Activated CD4-positive, alpha-beta T cell treated with anti-CD3 and anti-CD28 coated beads, Interleukin-2, amount 10 ng/mL, durations not matched to agents 24 days and 14 days (primary cell): ENCODE measurements at regions not wholly inside any gene's neighbourhood (a gene's known extent, or its start where the extent isn't known, plus 50 kb on each side); places are given as distances from the start of the nearest gene placed in this dataset.

ENCODE experiments used
- DNase-seq: peaks from one replicate; pipeline ENCODE4 v3.0.0; 2022
- H3K27ac Mint-ChIP-seq: one replicate; pipeline ENCODE4 v1.8.0; 2022; ENCODE audit warnings: mild to moderate bottlenecking, mixed read lengths
- H3K27me3 Mint-ChIP-seq: one replicate; pipeline ENCODE4 v1.8.0; 2022; ENCODE audit warnings: mixed read lengths
- H3K36me3 Mint-ChIP-seq: one replicate; pipeline ENCODE4 v1.8.0; 2022; ENCODE audit warnings: low read depth, mild to moderate bottlenecking, mixed read lengths
- H3K4me1 Mint-ChIP-seq: one replicate; pipeline ENCODE4 v1.8.0; 2021; ENCODE audit warnings: mixed read lengths
- H3K4me3 Mint-ChIP-seq: one replicate; pipeline ENCODE4 v1.8.0; 2022; ENCODE audit warnings: mild to moderate bottlenecking, moderate library complexity, mixed read lengths
- H3K9me3 Mint-ChIP-seq: one replicate; pipeline ENCODE4 v1.8.0; 2021; ENCODE audit warnings: mixed read lengths
- intact Hi-C: fragments of 100-400 bp; cut with micrococcal nuclease; formaldehyde crosslinking; loops from one replicate; pipeline ENCODE4 v1.15.1; 2023

GRCh38 chr12:53849113-53849512 lies 89.5 kb upstream of the HOXC13 start:
- Mint-ChIP-seq H3K27me3 (peaks cover 38% of the 10 kb centered on the region), H3K27ac (no peak overlapping the region)

DNA sequence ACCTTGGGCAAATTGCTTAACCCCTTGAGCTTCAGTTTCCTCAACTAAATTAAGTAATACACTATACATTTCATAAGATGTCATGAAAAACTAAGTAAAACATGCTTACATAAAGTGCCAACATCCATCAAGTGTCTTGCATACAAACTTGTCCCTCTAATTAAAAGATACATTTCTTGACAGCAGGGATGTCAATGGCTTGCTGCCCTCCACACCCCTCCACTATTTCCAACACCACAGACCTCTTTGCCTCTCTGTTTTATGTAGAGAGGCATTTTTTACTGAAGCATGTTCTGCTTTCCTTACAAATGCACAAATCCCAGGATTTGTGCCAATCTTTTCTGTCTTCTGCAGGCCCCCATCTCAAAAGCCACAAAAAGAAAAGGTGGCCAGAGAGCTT lies 89.0 kb upstream of the HOXC13 start:
- peaks cover 36% of the 10 kb centered on the region for H3K27me3 Mint-ChIP-seq

More at GRCh38 chr12:53849113-53849512, 89.5 kb upstream of the HOXC13 start:
- Mint-ChIP-seq H3K36me3 (no peaks in the 10 kb centered on the region), H3K4me1 (no peaks in the 10 kb centered on the region), H3K4me3 (no peak overlapping the region), H3K9me3 (no peaks in the 10 kb centered on the region)
- intact Hi-C loops = no loop called here
- DNase-seq = no peak

DNA sequence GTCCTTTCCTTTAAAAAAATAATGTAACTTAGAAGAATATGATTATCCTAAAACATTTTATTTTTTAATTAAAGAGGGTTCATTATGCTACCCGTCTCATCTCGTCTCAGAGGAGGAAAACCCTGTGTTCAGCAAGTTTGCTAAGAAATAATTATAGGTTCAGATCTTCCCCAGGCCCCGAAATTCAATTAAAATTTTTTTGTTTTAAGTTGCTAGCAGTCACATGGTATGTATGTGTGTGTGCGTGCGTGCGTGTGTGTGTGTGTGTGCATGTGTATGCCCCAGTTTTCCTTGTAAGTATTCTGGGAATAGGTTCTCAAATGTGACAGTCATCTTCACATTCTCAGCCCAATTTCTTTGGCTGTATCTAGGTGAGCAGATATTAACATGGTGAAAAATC lies 86.6 kb upstream of the HOXC13 start:
- no peak overlapping the region for H3K4me3 Mint-ChIP-seq
- DNase-seq = no peak
- H3K27ac Mint-ChIP-seq = no peak overlapping the region
- no peaks in the 10 kb centered on the region for H3K36me3 Mint-ChIP-seq
- intact Hi-C loops = no loop called here
- peaks cover 27% of the 10 kb centered on the region for H3K27me3 Mint-ChIP-seq
- no peaks in the 10 kb centered on the region for H3K4me1 Mint-ChIP-seq
- H3K9me3 Mint-ChIP-seq = no peaks in the 10 kb centered on the region

More for the DNA sequence above, 89.0 kb upstream of the HOXC13 start:
- Mint-ChIP-seq H3K36me3 (no peaks in the 10 kb centered on the region), H3K9me3 (no peaks in the 10 kb centered on the region), H3K4me1 (no peaks in the 10 kb centered on the region), H3K27ac (no peak overlapping the region), H3K4me3 (no peak overlapping the region)
- no peak for DNase-seq
- intact Hi-C loops = no loop called here

DNA sequence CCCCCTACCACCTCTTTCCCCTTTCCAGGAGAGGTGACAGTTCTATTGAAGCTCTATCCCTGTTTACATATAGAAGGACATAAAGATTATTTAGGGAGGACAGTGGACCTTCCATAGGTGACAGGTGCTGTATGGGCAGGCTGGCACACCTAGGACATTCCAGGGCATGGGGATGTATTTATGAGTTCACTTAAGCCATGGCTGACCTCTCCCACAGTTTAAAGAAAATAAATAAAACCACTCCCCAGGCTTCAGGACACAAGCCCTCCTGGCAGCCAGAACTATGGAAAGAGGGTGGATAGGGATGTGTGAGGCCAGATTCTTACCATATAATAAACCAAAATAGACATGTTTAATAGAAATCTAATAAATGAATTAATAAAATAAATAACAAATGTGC lies 85.6 kb upstream of the HOXC13 start:
- intact Hi-C loops = no loop called here
- no peak overlapping the region for H3K4me3 Mint-ChIP-seq
- no peak overlapping the region for H3K27ac Mint-ChIP-seq

GRCh38 chr12:53854701-53855316 lies 83.8 kb upstream of the HOXC13 start:
- Mint-ChIP-seq H3K27me3 (peaks cover 14% of the 10 kb centered on the region), H3K36me3 (no peaks in the 10 kb centered on the region), H3K27ac (no peak overlapping the region), H3K9me3 (no peaks in the 10 kb centered on the region), H3K4me3 (no peak overlapping the region), H3K4me1 (no peaks in the 10 kb centered on the region)
- intact Hi-C loops = no loop called here
- no peak for DNase-seq

More for the DNA sequence above, 85.6 kb upstream of the HOXC13 start:
- no peak for DNase-seq
- Mint-ChIP-seq H3K9me3 (no peaks in the 10 kb centered on the region), H3K36me3 (no peaks in the 10 kb centered on the region), H3K4me1 (no peaks in the 10 kb centered on the region), H3K27me3 (peaks cover 22% of the 10 kb centered on the region)

- intact Hi-C loops = no loop called here
- no peak overlapping the region for H3K27ac Mint-ChIP-seq
- H3K9me3 Mint-ChIP-seq = no peaks in the 10 kb centered on the region
- DNase-seq = no peak
- no peaks in the 10 kb centered on the region for H3K36me3 Mint-ChIP-seq
- H3K4me3 Mint-ChIP-seq = no peak overlapping the region
- peaks cover 10% of the 10 kb centered on the region for H3K27me3 Mint-ChIP-seq
- no peaks in the 10 kb centered on the region for H3K4me1 Mint-ChIP-seq
Measured at GRCh38 chr12:53856132-53856531, 82.5 kb upstream of the HOXC13 start.

- Mint-ChIP-seq H3K36me3 (no peaks in the 10 kb centered on the region), H3K27ac (no peak overlapping the region), H3K9me3 (no peaks in the 10 kb centered on the region), H3K4me1 (no peaks in the 10 kb centered on the region), H3K4me3 (no peak overlapping the region), H3K27me3 (peaks cover 6% of the 10 kb centered on the region)
- DNase-seq = no peak
- intact Hi-C loops = no loop called here
Measured at GRCh38 chr12:53857666-53858065, 81.0 kb upstream of the HOXC13 start.

DNA sequence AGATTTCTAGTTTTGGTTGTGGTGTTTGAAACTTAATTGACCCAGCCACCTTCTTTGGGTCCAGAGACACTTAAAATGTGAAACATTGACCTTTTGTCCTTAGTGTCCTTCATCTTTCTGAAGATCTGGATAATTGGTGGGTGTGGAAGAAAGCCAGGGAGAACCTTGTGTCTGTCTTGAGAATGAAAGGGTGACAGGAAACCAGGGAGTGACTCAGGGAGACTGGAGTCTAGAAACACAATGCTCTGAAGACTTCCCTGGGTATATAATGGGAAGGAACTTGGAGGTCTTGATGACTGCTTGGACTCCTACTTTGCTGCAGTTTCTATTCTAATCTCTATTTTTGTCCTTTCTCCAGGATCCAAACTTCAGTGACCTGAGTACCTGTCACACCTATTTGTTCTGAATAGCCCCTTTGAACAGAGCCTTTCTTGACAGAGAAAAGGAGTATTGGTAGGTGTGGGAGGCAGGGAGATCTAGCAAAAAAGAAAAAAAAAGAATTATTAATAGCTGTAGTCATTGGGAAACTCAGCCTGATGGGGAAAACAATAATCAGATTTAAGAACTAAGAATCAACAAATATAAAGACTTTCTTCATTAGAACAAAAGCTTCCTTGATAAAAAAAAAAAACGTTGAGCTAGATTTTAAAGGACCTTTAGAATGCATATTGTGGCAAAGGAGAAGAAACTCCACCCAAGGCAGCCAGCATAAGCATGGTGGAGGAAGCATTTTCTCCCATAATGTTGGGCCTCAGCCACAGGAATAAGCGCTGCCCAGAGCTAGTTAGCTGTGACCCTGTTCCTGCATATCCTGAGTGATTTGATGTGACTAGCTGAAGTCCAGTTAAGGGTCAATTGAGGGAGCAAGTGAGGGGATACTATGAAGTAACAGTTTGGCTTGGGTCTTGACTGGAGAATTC lies 77.9 kb upstream of the HOXC13 start:
- no peaks in the 10 kb centered on the region for H3K4me1 Mint-ChIP-seq
- H3K27ac Mint-ChIP-seq = no peak overlapping the region
- H3K4me3 Mint-ChIP-seq = no peak overlapping the region
- intact Hi-C loops = no loop called here
- no peaks in the 10 kb centered on the region for H3K36me3 Mint-ChIP-seq
- H3K27me3 Mint-ChIP-seq = peaks cover 4% of the 10 kb centered on the region
- no peaks in the 10 kb centered on the region for H3K9me3 Mint-ChIP-seq
- peak; percentile 9 for DNase-seq

DNA sequence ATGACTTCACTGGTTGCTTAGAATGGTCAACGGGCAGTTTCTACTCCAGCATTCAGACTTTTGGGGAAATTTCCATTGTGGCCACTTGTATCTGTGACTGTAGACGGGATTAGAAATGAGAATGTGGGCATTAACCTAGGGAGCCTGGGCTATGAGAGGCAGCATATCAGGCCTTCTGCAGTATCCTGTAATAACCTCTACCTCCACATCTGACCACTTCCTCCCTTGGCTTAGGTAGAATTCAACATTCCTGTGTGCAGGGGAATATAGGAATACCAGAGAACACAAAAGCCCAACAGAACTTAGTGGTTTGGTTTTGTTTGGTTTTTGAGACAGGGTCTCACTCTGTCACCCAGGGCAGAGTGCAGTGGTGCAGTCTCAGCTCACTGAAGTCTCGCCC lies 76.4 kb upstream of the HOXC13 start:
- Mint-ChIP-seq H3K27ac (no peak overlapping the region), H3K36me3 (no peaks in the 10 kb centered on the region), H3K9me3 (no peaks in the 10 kb centered on the region), H3K4me1 (no peaks in the 10 kb centered on the region), H3K27me3 (peaks cover 2% of the 10 kb centered on the region), H3K4me3 (no peak overlapping the region)
- DNase-seq = no peak
- intact Hi-C loops = no loop called here

DNA sequence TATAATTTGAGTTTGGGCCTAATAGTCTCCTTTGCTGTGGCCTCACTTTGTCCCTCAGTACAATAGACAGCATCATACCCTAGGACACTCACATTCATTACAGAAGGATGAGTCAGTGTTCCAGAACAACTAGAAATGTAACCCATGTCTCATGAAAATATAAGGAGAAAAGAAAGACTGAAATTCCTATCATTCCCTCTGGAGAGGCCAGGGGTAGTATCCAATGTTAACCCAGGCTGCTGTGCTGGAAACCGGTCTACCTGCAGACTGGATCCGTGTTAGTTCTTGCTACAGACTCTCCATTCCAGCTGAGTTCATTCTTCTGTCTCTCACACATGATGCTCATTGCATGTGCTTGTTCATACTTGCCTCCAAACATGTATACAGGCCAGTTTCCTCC lies 75.8 kb upstream of the HOXC13 start:
- Mint-ChIP-seq H3K9me3 (no peaks in the 10 kb centered on the region), H3K4me1 (no peaks in the 10 kb centered on the region), H3K27me3 (peaks cover 4% of the 10 kb centered on the region), H3K36me3 (no peaks in the 10 kb centered on the region), H3K27ac (no peak overlapping the region), H3K4me3 (no peak overlapping the region)
- intact Hi-C loops = no loop called here
- peak; percentile 17 for DNase-seq

- H3K36me3 Mint-ChIP-seq = no peaks in the 10 kb centered on the region
- H3K9me3 Mint-ChIP-seq = no peaks in the 10 kb centered on the region
- peaks cover 14% of the 10 kb centered on the region for H3K27me3 Mint-ChIP-seq
- intact Hi-C loops = no loop called here
- no peak overlapping the region for H3K4me3 Mint-ChIP-seq
- peak; percentile 12 for DNase-seq
- no peak overlapping the region for H3K27ac Mint-ChIP-seq
- no peaks in the 10 kb centered on the region for H3K4me1 Mint-ChIP-seq
Measured at GRCh38 chr12:53866727-53867126, 71.9 kb upstream of the HOXC13 start.

DNA sequence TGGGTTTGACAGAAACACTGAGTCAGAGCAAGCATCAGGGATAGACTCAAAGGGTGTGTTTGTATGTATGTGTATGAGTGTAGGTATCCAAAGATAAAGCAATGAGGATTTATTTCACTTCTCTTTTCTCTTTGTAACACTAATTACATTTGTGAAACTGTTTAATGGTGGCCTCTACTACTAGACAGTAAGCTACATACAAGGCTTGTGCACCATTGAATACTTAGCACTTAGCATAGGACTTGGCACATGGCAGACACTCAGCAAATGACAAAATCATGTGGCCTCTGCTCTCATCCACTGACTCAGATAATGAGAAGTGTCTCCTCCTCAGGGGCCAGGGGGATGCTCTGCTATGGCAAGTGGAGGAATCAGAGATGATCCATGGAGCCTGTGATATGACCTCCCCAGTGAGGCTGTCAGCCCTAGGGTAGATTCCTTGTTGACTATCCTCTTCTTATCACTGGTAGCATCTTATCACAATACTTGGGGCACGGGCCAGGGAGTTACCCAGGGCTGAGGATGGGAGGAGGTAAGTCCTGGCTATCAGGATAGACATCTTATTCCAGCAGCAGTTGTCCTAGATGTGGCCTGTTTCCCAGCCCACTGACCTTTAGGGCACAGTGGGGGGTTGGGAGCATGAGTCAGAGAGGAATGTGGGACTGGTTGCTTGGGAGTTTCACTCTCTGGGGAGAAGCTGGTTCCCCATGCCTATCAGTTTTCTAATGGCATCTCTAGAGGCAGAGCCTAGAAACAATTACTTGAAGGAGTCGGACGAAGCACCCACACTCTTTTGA lies 71.2 kb upstream of the HOXC13 start:
- Mint-ChIP-seq H3K4me3 (no peak overlapping the region), H3K36me3 (no peaks in the 10 kb centered on the region), H3K27me3 (peaks cover 17% of the 10 kb centered on the region), H3K27ac (no peak overlapping the region), H3K9me3 (no peaks in the 10 kb centered on the region), H3K4me1 (no peaks in the 10 kb centered on the region)
- intact Hi-C loops = no loop called here
- peak; percentile 38 for DNase-seq

DNA sequence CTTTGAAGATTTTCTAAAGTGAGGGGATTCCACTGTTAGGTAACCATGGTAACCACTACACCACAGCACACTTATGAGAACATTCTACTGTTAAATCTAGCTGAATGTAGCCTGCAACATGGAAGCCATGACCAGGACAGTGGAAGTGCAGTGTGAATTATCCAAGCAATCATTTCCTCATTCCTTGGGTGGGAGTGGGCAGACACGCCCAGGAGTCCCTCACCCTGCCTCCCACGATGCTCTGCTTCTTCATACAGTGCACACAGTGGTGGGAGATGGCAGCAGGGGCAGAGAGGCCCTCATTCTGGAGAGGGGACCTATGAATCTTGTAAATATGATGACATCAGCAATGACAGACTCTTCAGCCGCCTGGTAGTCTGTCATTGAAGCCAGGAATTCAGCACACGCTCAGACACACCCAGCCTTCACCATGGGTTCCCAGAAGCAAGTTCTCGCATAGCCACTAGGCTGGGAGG lies 70.1 kb upstream of the HOXC13 start:
- Mint-ChIP-seq H3K4me3 (no peak overlapping the region), H3K27ac (no peak overlapping the region), H3K36me3 (no peaks in the 10 kb centered on the region), H3K9me3 (no peaks in the 10 kb centered on the region), H3K4me1 (no peaks in the 10 kb centered on the region), H3K27me3 (peaks cover 25% of the 10 kb centered on the region)
- peak; percentile 28 for DNase-seq
- intact Hi-C loops = no loop called here

GRCh38 chr12:53869500-53869899 lies 69.1 kb upstream of the HOXC13 start:
- peak; percentile 26 for DNase-seq
- peaks cover 26% of the 10 kb centered on the region for H3K27me3 Mint-ChIP-seq
- intact Hi-C loops = no loop called here
- H3K9me3 Mint-ChIP-seq = no peaks in the 10 kb centered on the region
- no peaks in the 10 kb centered on the region for H3K36me3 Mint-ChIP-seq
- no peak overlapping the region for H3K4me3 Mint-ChIP-seq
- H3K27ac Mint-ChIP-seq = no peak overlapping the region
- H3K4me1 Mint-ChIP-seq = no peaks in the 10 kb centered on the region
